ENCODE measurements at regions not wholly inside any gene's neighbourhood (a gene's known extent, or its start where the extent isn't known, plus 50 kb on each side); places are given as distances from the start of the nearest gene placed in this dataset.

GRCh38 chr15:31786360-31786759 is 244.0 kb upstream of the CHRNA7 start:
- no peak for TF ChIP-seq ZNF558 (tag by site-specific recombination; IDR thresholded peaks at IDR 0.05)
- TF ChIP-seq KLF1 (tag by site-specific recombination; IDR thresholded peaks at IDR 0.05): peak; percentile 70
- Histone ChIP-seq H3K27ac (ENCODE audit: extremely low read depth, low read depth, low read length) (no peak overlapping the region), H3K4me1 (ENCODE audit: control insufficient read depth, insufficient read depth, low read length) (no peaks in the 10 kb centered on the region), H3K4me3 (ENCODE audit: low read depth, low read length) (no peak overlapping the region), H3K36me3 (ENCODE audit: control insufficient read depth in 2 of 2, insufficient read depth in 1 of 2, low read length in 2 of 2) (no peaks in the 10 kb centered on the region), H3K9me3 (ENCODE audit: control insufficient read depth, insufficient read depth, low read depth, low read length) (no peaks in the 10 kb centered on the region)
- POLR2A ChIA-PET: no interaction called here
- CTCF ChIA-PET: no interaction called here

- Histone ChIP-seq H3K27ac (ENCODE audit: extremely low read depth, low read depth, low read length) (no peak overlapping the region), H3K4me3 (ENCODE audit: low read depth, low read length) (no peak overlapping the region), H3K36me3 (ENCODE audit: control insufficient read depth in 2 of 2, insufficient read depth in 1 of 2, low read length in 2 of 2) (no peaks in the 10 kb centered on the region), H3K9me3 (ENCODE audit: control insufficient read depth, insufficient read depth, low read depth, low read length) (no peaks in the 10 kb centered on the region), H3K4me1 (ENCODE audit: control insufficient read depth, insufficient read depth, low read length) (no peaks in the 10 kb centered on the region)
- CTCF ChIA-PET: no interaction called here
- POLR2A ChIA-PET: no interaction called here
- TF ChIP-seq PRDM2 (tag by site-specific recombination; IDR thresholded peaks at IDR 0.05; ENCODE audit: borderline replicate concordance) (no peak), BCL11A (tag by site-specific recombination; IDR thresholded peaks at IDR 0.05; ENCODE audit: low read depth) (no peak), ZNF473 (tag by site-specific recombination; IDR thresholded peaks at IDR 0.05) (no peak), ZNF558 (tag by site-specific recombination; IDR thresholded peaks at IDR 0.05) (no peak), ZNF501 (tag by site-specific recombination; IDR thresholded peaks at IDR 0.05) (no peak), YY1 (tag by site-specific recombination; IDR thresholded peaks at IDR 0.05) (no peak), ZNF138 (tag by site-specific recombination; IDR thresholded peaks at IDR 0.05; ENCODE audit: borderline replicate concordance) (no peak), ZNF211 (tag by site-specific recombination; IDR thresholded peaks at IDR 0.05; ENCODE audit: low read depth) (no peak), ZNF133 (tag by site-specific recombination; IDR thresholded peaks at IDR 0.05) (no peak), ZNF426 (tag by site-specific recombination; IDR thresholded peaks at IDR 0.05) (no peak), ZNF629 (tag by site-specific recombination; IDR thresholded peaks at IDR 0.05) (no peak), HOXC10 (CRISPR knock-in tag; IDR thresholded peaks at IDR 0.05) (no peak), ZNF19 (tag by site-specific recombination; IDR thresholded peaks at IDR 0.05; ENCODE audit: low read depth) (no peak), SCRT1 (tag by site-specific recombination; IDR thresholded peaks at IDR 0.05; ENCODE audit: borderline replicate concordance) (no peak), ZBTB6 (tag by site-specific recombination; IDR thresholded peaks at IDR 0.05) (no peak), ZNF561 (tag by site-specific recombination; IDR thresholded peaks at IDR 0.05; ENCODE audit: borderline replicate concordance) (no peak), KLF7 (tag by site-specific recombination; IDR thresholded peaks at IDR 0.05; ENCODE audit: borderline replicate concordance) (no peak), ZNF555 (tag by site-specific recombination; conservative IDR thresholded peaks at IDR 0.05) (no peak)
These were observed 242.2 kb upstream of the CHRNA7 start for GRCh38 chr15:31788104-31788503.

Data from HEK293 (cell line).